PC-9 (cell line): ENCODE measurements at regions not wholly inside any gene's neighbourhood (a gene's known extent, or its start where the extent isn't known, plus 50 kb on each side); places are given as distances from the start of the nearest gene placed in this dataset.

Source experiments
- BruUV-seq: library from RNA; stranded (reverse); fragments of 400-500 nt; replicated peaks from 2 replicates; lab custom pipeline; 2021; lab: Mats Ljungman, UMichigan
- CTCF ChIA-PET: fragments of 300-600 bp; sonication (Branson Sonifier 250); formaldehyde crosslinking; loops from one replicate; lab custom pipeline; 2022; ENCODE audit warnings: antibody characterized with exemption; lab: Charles Lee
- POLR2A ChIA-PET: fragments of 300-600 bp; sonication (Branson Sonifier 250); formaldehyde crosslinking; loops from one replicate; lab custom pipeline; 2022; ENCODE audit warnings: antibody characterized with exemption; ENCODE audit not compliant: unreplicated experiment; lab: Charles Lee
- DNase-seq, 2 experiments: peaks; one replicate each; pipeline versions ENCODE4 v3.0.0 to v3.0.0-alpha.2; 2015 to 2022; ENCODE audit warnings: mixed read lengths in 1 of 2
- H2AFZ ChIP-seq: fragments of 200-600 bp; sonication (generic); 2 replicates; pipeline ENCODE4 v1.8.1; 2017; ENCODE audit warnings: antibody characterized with exemption
- H3F3A ChIP-seq: fragments of 200-600 bp; sonication (generic); 2 replicates; pipeline ENCODE4 v1.8.1; 2017; ENCODE audit warnings: antibody characterized with exemption, mild to moderate bottlenecking, low read depth; ENCODE audit not compliant: insufficient read depth
- H3K27ac ChIP-seq: fragments of 200-600 bp; sonication (generic); 2 replicates; pipeline ENCODE4 v1.6.1; 2016; ENCODE audit warnings: mixed run types
- H3K27me3 ChIP-seq: fragments of 200-600 bp; sonication (generic); 2 replicates; pipeline ENCODE4 v1.6.1; 2016; ENCODE audit warnings: low read depth, mixed run types; ENCODE audit not compliant: insufficient read depth
- H3K36me3 ChIP-seq: fragments of 200-600 bp; sonication (generic); 2 replicates; pipeline ENCODE4 v1.6.1; 2016; ENCODE audit warnings: low read depth, mixed run types
- H3K4me1 ChIP-seq: fragments of 200-600 bp; sonication (generic); replicated peaks from 2 replicates; pipeline ENCODE4 v1.6.1; 2016; ENCODE audit warnings: mixed run types; ENCODE audit not compliant: insufficient read depth
- H3K4me2 ChIP-seq: fragments of 200-600 bp; sonication (generic); 2 replicates; pipeline ENCODE4 v1.6.1; 2017; ENCODE audit warnings: mixed run types
- H3K4me3 ChIP-seq: fragments of 200-600 bp; sonication (generic); 2 replicates; pipeline ENCODE4 v1.6.1; 2016; ENCODE audit warnings: mixed run types
- H3K79me2 ChIP-seq: fragments of 200-600 bp; sonication (generic); 2 replicates; pipeline ENCODE4 v1.6.1; 2017; ENCODE audit warnings: low read depth, mixed run types
- H3K9me2 ChIP-seq: fragments of 200-600 bp; sonication (generic); 2 replicates; pipeline ENCODE4 v1.8.1; 2017; ENCODE audit warnings: mild to moderate bottlenecking; ENCODE audit not compliant: insufficient read depth
- H3K9me3 ChIP-seq: fragments of 200-600 bp; sonication (generic); 2 replicates; pipeline ENCODE4 v1.8.1; 2016; ENCODE audit warnings: low read depth; ENCODE audit not compliant: insufficient read depth
- H4K20me1 ChIP-seq: fragments of 200-600 bp; sonication (generic); 2 replicates; pipeline ENCODE4 v1.8.1; 2017; ENCODE audit not compliant: insufficient read depth
- EZH2 ChIP-seq: fragments of 200-600 bp; sonication (generic); IDR thresholded peaks from 2 replicates; pipeline ENCODE4 v1.8.0; 2017; ENCODE audit warnings: antibody characterized with exemption, low read depth
- intact Hi-C: fragments of 100-400 bp; cut with micrococcal nuclease; formaldehyde crosslinking; loops from one replicate; pipeline ENCODE4 v1.10.0; 2022; ENCODE audit not compliant: unreplicated experiment
- TF ChIP-seq, protein P1 (sequence below): fragments of 200-600 bp; sonication (generic); conservative IDR thresholded peaks from 2 replicates; pipeline ENCODE4 v1.6.1; 2017; ENCODE audit warnings: mixed run types, antibody characterized with exemption, mild to moderate bottlenecking, moderate library complexity

DNA sequence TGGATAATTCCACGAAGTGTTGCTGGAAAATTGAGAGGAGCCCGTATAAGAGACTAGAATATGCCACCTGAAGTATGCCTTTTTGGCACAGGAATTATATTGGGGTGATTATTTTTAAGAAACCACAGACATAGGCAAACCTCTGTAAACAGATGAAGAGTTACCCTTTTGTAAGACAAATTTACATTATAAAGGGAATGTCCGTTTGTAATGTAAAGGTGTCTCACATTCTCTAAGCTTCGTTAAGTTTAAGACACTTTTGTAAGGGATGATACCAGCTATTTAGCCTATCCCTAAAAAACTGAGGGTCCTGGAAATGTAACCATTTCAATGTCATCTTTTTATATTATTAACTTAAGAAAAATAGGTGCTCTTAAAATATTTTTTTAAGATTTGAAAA, 432.8 kb upstream of the SYT4 start:
- Histone ChIP-seq H2AFZ (no peak overlapping the region), H3K9me2 (no peaks in the 10 kb centered on the region), H3K27ac (no peak overlapping the region), H3K4me2 (no peak overlapping the region), H3K36me3 (no peaks in the 10 kb centered on the region), H3K4me3 (no peak overlapping the region), H4K20me1 (no peaks in the 10 kb centered on the region), H3K9me3 (no peaks in the 10 kb centered on the region), H3K79me2 (no peaks in the 10 kb centered on the region), H3F3A (no peaks in the 10 kb centered on the region), H3K27me3 (no peaks in the 10 kb centered on the region), H3K4me1 (no peaks in the 10 kb centered on the region)
- intact Hi-C loops: no loop called here
- CTCF ChIA-PET: no interaction called here
- TF ChIP-seq EZH2: no peak
- TF ChIP-seq, protein P1, sequence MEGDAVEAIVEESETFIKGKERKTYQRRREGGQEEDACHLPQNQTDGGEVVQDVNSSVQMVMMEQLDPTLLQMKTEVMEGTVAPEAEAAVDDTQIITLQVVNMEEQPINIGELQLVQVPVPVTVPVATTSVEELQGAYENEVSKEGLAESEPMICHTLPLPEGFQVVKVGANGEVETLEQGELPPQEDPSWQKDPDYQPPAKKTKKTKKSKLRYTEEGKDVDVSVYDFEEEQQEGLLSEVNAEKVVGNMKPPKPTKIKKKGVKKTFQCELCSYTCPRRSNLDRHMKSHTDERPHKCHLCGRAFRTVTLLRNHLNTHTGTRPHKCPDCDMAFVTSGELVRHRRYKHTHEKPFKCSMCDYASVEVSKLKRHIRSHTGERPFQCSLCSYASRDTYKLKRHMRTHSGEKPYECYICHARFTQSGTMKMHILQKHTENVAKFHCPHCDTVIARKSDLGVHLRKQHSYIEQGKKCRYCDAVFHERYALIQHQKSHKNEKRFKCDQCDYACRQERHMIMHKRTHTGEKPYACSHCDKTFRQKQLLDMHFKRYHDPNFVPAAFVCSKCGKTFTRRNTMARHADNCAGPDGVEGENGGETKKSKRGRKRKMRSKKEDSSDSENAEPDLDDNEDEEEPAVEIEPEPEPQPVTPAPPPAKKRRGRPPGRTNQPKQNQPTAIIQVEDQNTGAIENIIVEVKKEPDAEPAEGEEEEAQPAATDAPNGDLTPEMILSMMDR: no peak
- DNase-seq: no peak
- POLR2A ChIA-PET: no interaction called here
- no TSS peak for BruUV-seq

DNA sequence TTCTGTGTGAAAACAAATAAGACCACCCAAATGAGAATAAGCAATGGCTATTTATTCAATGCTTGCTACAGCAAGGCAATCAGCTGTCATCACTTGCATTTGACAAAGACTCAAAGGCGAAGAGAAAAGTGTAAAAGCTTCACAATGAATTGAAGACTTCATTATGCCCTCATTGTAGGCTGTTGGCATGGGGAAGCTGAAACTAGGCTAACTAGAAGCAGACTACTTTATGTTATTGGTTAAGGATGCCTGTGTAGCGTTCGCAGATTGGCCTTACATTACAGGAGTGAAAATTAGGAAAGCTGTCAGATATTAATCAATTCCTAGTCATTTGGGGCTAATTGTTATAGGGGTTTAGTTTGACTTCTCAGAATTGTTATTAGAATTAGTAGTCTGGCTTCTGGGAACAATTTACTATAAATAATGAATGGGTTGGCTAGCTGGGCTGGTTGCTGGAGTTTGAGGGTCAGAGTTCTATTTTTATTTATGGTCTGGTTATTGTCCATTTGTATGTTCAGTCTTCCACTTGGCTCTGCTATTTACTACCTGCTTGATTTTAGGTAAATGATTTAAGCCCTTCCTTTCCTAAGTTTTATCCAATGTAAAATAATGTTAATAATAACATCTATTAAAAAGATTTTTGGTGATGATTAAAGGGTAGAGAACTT, 437.2 kb upstream of the SYT4 start:
- Histone ChIP-seq H3F3A (no peaks in the 10 kb centered on the region; the same call in 1 of the 2 replicates), H3K4me3 (no peak overlapping the region), H3K36me3 (no peaks in the 10 kb centered on the region), H2AFZ (no peak overlapping the region), H4K20me1 (no peaks in the 10 kb centered on the region), H3K27ac (no peak overlapping the region), H3K9me3 (no peaks in the 10 kb centered on the region), H3K4me2 (no peak overlapping the region), H3K27me3 (no peaks in the 10 kb centered on the region), H3K4me1 (peaks cover 9% of the 10 kb centered on the region), H3K79me2 (no peaks in the 10 kb centered on the region), H3K9me2 (no peaks in the 10 kb centered on the region)
- DNase-seq: no peak
- intact Hi-C loops: no loop called here
- CTCF ChIA-PET: no interaction called here
- POLR2A ChIA-PET: no interaction called here
- no TSS peak for BruUV-seq
- no peak for TF ChIP-seq EZH2
- TF ChIP-seq, protein P1: no peak

DNA sequence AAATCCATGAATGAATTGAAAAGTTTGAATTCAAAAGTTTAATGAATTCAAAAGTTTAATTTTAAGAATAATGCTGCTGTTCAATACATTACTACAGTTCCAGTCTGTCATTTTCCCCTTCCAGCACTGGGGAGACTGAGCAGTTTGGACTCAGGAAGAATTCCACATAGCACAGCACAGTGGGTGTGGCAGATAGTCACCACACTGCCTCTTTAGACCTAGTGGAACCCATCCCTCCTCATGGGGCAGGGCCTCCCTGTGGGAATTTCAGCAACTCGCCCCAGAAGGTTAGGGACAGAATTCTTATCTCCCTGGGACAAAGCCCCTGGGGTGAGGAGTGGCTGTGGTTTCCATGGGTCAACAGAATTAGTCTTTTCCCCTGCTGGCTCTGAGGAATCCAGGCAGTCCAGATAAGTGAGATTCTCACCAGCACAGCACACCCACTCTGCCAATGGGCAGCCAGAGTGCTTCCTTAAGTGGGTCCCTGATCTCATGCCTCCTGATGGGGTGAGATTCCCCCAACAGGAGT, 442.0 kb upstream of the SYT4 start:
- BruUV-seq: no TSS peak
- Histone ChIP-seq H3K79me2 (no peaks in the 10 kb centered on the region), H3F3A (peaks cover 3% of the 10 kb centered on the region; the same call in 1 of the 2 replicates), H3K4me3 (no peak overlapping the region), H3K4me1 (peaks cover 19% of the 10 kb centered on the region), H3K9me3 (peaks cover 5% of the 10 kb centered on the region; the same call in 1 of the 2 replicates), H3K36me3 (no peaks in the 10 kb centered on the region), H2AFZ (no peak overlapping the region), H3K4me2 (peak overlapping the region; percentile 44), H3K27me3 (no peaks in the 10 kb centered on the region), H3K9me2 (no peaks in the 10 kb centered on the region), H3K27ac (peak overlapping the region; percentile 67), H4K20me1 (no peaks in the 10 kb centered on the region)
- DNase-seq: peak; percentile 88 to 90
- ChIA-PET CTCF (no interaction called here), POLR2A (interaction anchor here (0.6 kb wide), 1 partner anchor 961 kb away, joined by 3 read pairs; the partner anchor contains the start of gene SETBP1)
- intact Hi-C loops: loop anchor here (1.0 kb wide), 2 partner anchors 58 to 98 kb away; no protein-coding TSS in a partner anchor
- TF ChIP-seq EZH2: no peak
- TF ChIP-seq, protein P1: peak; percentile 27; the same call in 1 of the 2 replicates
